ENCODE measurements at regions not wholly inside any gene's neighbourhood (a gene's known extent, or its start where the extent isn't known, plus 50 kb on each side); places are given as distances from the start of the nearest gene placed in this dataset.

DNA sequence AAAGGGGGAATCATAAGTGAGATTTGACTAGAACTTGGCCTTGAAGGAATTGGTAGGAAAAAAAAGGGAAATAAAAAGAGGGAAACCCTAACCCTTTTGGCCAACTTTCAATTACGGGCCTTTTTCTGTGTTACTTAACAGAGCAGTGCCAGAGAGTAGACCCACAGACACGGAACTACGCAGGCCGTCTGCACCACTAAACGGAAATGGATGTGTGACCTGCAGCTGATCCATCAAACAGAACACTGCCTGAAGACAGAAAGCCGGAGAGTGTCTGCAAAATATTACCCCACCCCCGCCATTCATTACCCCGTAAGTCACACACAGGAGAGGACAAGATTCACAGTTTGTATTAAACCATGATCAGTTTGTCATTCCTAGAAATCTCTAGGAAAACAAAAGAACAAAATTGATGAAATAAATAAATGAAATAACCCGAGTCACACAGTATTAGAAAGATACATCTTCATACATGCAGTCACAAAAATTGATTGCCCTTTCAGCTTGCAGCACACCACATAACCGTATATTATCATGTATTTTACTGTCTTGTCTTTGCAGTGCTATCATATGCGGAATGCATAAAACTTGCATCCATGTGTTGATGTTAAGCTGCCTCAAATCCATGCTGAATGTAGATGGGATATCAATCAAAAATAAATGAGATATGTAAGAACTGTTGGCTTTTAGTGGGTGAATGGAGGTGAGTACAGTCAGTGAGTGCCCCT, 424.7 kb downstream of the IRS2 start:
- H3K27me3 ChIP-seq: no peaks in the 10 kb centered on the region
- H3K9me3 ChIP-seq (ENCODE audit: low read depth): no peaks in the 10 kb centered on the region
- H3K4me1 ChIP-seq (ENCODE audit: low read depth): no peaks in the 10 kb centered on the region
- H3K27ac ChIP-seq: no peak overlapping the region
- H3K36me3 ChIP-seq: no peaks in the 10 kb centered on the region
- TF ChIP-seq CTCF (IDR thresholded peaks at IDR 0.05; ENCODE audit: low read depth, low read length): no peak
- no peak for DNase-seq (ENCODE audit: low read depth in 1 of 2, low spot score in 1 of 2)
- no peak overlapping the region for H3K4me3 ChIP-seq

DNA sequence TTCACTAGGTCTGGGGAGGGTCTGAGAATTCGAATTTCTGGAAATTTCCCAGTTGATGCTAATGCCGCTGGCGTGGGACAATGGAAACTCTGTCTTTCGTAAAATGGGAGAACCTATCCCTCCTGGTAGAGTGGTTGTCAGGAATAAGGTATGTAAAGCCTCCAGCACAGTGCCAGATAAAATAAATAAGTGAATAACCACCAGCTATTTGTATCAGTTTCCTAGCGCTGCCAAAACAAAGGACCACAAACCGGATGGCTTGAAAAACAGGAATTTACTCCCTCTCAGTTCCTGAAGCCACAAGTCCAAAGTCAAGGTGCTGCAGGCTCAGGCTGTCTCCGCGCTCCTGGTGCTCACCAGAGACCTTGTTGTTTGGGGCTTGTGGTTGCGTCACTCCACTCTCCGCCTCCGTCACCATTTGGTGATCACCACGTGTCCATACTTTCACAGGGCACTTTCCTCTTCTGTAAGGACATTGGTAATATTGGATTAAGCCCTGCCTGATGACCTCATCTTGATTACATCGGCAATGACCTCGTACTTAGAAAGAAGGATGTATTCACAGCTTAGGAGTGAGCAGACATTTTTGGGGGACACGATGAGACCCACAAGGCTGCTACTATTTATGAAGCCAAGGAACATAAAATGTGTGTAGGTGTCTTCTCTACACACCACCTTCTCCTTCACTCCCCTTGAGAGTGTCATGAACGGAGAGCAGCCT, 428.5 kb downstream of the IRS2 start:
- no peak overlapping the region for H3K4me3 ChIP-seq
- H3K4me1 ChIP-seq (ENCODE audit: low read depth): no peaks in the 10 kb centered on the region
- no peaks in the 10 kb centered on the region for H3K27me3 ChIP-seq
- no peak for TF ChIP-seq CTCF (IDR thresholded peaks at IDR 0.05; ENCODE audit: low read depth, low read length)
- no peak for DNase-seq (ENCODE audit: low read depth in 1 of 2, low spot score in 1 of 2)
- H3K9me3 ChIP-seq (ENCODE audit: low read depth): no peaks in the 10 kb centered on the region
- no peak overlapping the region for H3K27ac ChIP-seq
- no peaks in the 10 kb centered on the region for H3K36me3 ChIP-seq

DNA sequence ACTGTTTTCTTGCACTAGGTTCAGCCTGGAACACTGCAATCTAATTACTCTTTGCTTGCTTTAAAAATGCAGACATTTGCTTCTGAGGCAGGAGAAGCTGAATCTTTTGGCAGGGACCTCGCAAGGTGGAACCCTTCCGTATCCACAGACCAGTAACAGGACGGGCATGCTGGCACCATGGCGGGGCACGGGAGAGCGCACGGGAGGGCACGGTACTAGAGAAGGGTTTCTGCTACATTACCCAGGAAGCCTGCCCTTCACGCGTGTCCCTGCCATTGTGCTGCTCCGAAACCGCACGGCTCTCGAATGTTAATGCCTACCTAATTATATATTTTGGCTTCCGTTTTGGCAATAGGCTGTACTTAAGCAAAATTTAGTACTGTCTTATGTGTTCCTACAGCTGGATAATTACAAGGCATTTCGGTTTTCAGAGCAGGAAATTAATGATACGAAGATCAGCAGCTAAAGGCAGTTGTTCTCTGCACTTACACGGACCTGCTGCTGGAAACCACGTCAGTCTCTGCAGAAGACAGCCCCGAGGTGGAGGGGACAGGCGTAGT, 430.4 kb downstream of the IRS2 start:
- no peak for TF ChIP-seq CTCF (IDR thresholded peaks at IDR 0.05; ENCODE audit: low read depth, low read length)
- no peak for DNase-seq (ENCODE audit: low read depth in 1 of 2, low spot score in 1 of 2)
- no peaks in the 10 kb centered on the region for H3K9me3 ChIP-seq (ENCODE audit: low read depth)
- no peaks in the 10 kb centered on the region for H3K27me3 ChIP-seq
- no peaks in the 10 kb centered on the region for H3K36me3 ChIP-seq
- H3K4me3 ChIP-seq: no peak overlapping the region
- no peaks in the 10 kb centered on the region for H3K4me1 ChIP-seq (ENCODE audit: low read depth)
- H3K27ac ChIP-seq: no peak overlapping the region

- Histone ChIP-seq H3K36me3 (no peaks in the 10 kb centered on the region), H3K9me3 (ENCODE audit: low read depth) (no peaks in the 10 kb centered on the region), H3K27ac (no peak overlapping the region), H3K4me1 (ENCODE audit: low read depth) (no peaks in the 10 kb centered on the region), H3K27me3 (no peaks in the 10 kb centered on the region), H3K4me3 (no peak overlapping the region)
- no peak for TF ChIP-seq CTCF (IDR thresholded peaks at IDR 0.05; ENCODE audit: low read depth, low read length)
- DNase-seq (ENCODE audit: low read depth in 1 of 2, low spot score in 1 of 2): no peak
Measured at GRCh38 chr13:109355166-109355565, 431.2 kb downstream of the IRS2 start.

DNA sequence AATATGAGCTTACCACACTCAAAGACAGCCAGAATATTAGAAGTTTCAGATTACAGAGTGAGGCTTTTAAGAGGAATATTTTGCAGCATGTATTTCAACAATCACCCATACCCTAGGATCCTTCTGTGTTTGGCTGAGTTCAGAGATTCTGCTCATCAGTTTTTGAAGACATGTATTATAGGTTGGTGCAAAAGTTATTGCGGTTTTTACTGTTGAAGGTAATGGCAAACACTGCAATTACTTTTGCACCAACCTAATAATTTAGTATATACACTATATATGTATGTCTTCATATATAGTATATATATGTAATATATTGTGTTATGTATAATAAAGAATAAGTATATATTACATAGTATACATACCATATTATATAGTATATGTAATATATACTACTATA, 435.1 kb downstream of the IRS2 start:
- TF ChIP-seq CTCF (IDR thresholded peaks at IDR 0.05; ENCODE audit: low read depth, low read length): no peak
- Histone ChIP-seq H3K9me3 (ENCODE audit: low read depth) (no peaks in the 10 kb centered on the region), H3K27ac (no peak overlapping the region), H3K4me1 (ENCODE audit: low read depth) (no peaks in the 10 kb centered on the region), H3K36me3 (no peaks in the 10 kb centered on the region), H3K27me3 (no peaks in the 10 kb centered on the region), H3K4me3 (no peak overlapping the region)
- no peak for DNase-seq (ENCODE audit: low read depth in 1 of 2, low spot score in 1 of 2)
